ENCODE measurements at regions not wholly inside any gene's neighbourhood (a gene's known extent, or its start where the extent isn't known, plus 50 kb on each side); places are given as distances from the start of the nearest gene placed in this dataset.
"Not testable (repeated sequence)": the region's sequence is repeated elsewhere in the genome, so short reads cannot be mapped to it uniquely, and the experiment has no call there.

- no peak overlapping the region for H3K27ac ChIP-seq
- TF ChIP-seq ZFX (IDR thresholded peaks at IDR 0.05; ENCODE audit: borderline replicate concordance) (no peak), CTCF (IDR thresholded peaks at IDR 0.05) (no peak)
These were observed 183.2 kb upstream of the NR2F2 start for GRCh38 chr15:96147267-96147666.

- H3K27ac ChIP-seq: no peak overlapping the region
- no peak for TF ChIP-seq ZFX (IDR thresholded peaks at IDR 0.05; ENCODE audit: borderline replicate concordance)
- no peak for TF ChIP-seq CTCF (IDR thresholded peaks at IDR 0.05)
These were observed 180.2 kb upstream of the NR2F2 start for GRCh38 chr15:96150254-96150653.

GRCh38 chr15:96151749-96152148 is 178.8 kb upstream of the NR2F2 start:
- H3K27ac ChIP-seq: not testable (repeated sequence)

- H3K27ac ChIP-seq: no peak overlapping the region
- no peak for TF ChIP-seq ZFX (IDR thresholded peaks at IDR 0.05; ENCODE audit: borderline replicate concordance)
- no peak for TF ChIP-seq CTCF (IDR thresholded peaks at IDR 0.05)
These were observed 176.6 kb upstream of the NR2F2 start for GRCh38 chr15:96153929-96154328.

GRCh38 chr15:96158938-96159337 is 171.6 kb upstream of the NR2F2 start:
- no peak overlapping the region for H3K27ac ChIP-seq
- no peak for TF ChIP-seq ZFX (IDR thresholded peaks at IDR 0.05; ENCODE audit: borderline replicate concordance)
- TF ChIP-seq CTCF (IDR thresholded peaks at IDR 0.05): no peak

GRCh38 chr15:96160269-96160668 is 170.2 kb upstream of the NR2F2 start:
- no peak overlapping the region for H3K27ac ChIP-seq
- TF ChIP-seq ZFX (IDR thresholded peaks at IDR 0.05; ENCODE audit: borderline replicate concordance): no peak
- no peak for TF ChIP-seq CTCF (IDR thresholded peaks at IDR 0.05)

GRCh38 chr15:96160800-96161199 is 169.7 kb upstream of the NR2F2 start:
- no peak overlapping the region for H3K27ac ChIP-seq
- TF ChIP-seq ZFX (IDR thresholded peaks at IDR 0.05; ENCODE audit: borderline replicate concordance) (no peak), CTCF (IDR thresholded peaks at IDR 0.05) (no peak)

GRCh38 chr15:96162322-96162721 is 168.2 kb upstream of the NR2F2 start:
- no peak overlapping the region for H3K27ac ChIP-seq
- TF ChIP-seq CTCF (IDR thresholded peaks at IDR 0.05): no peak
- TF ChIP-seq ZFX (IDR thresholded peaks at IDR 0.05; ENCODE audit: borderline replicate concordance): no peak

Measured in 22Rv1 (cell line).